H9 (cell line): ENCODE measurements at regions not wholly inside any gene's neighbourhood (a gene's known extent, or its start where the extent isn't known, plus 50 kb on each side); places are given as distances from the start of the nearest gene placed in this dataset.

Experiments
- DNase-seq: peaks from one replicate; pipeline ENCODE4 v3.0.0-alpha.2; 2017
- H2AFZ ChIP-seq: one replicate; pipeline ENCODE4 v1.6.1; 2013; ENCODE audit warnings: mild to moderate bottlenecking, low read length, control low read depth, moderate library complexity
- H2AK5ac ChIP-seq: 2 replicates; pipeline ENCODE4 v1.6.1; 2013; ENCODE audit warnings: low read length, control low read depth, mixed read lengths; ENCODE audit not compliant: insufficient read length
- H2BK120ac ChIP-seq: one replicate; pipeline ENCODE4 v1.6.1; 2013; ENCODE audit warnings: low read depth, mild to moderate bottlenecking, low read length, control low read depth, inconsistent platforms; ENCODE audit not compliant: poor library complexity, severe bottlenecking
- H2BK12ac ChIP-seq: 2 replicates; pipeline ENCODE4 v1.6.1; 2013; ENCODE audit warnings: low read length, control low read depth, mixed read lengths, low read depth; ENCODE audit not compliant: insufficient read length
- H2BK15ac ChIP-seq: 2 replicates; pipeline ENCODE4 v1.6.1; 2013; ENCODE audit warnings: low read depth, low read length, control low read depth
- H2BK20ac ChIP-seq: one replicate; pipeline ENCODE4 v1.6.1; 2013; ENCODE audit warnings: low read depth, mild to moderate bottlenecking, low read length, control low read depth, inconsistent platforms; ENCODE audit not compliant: poor library complexity, severe bottlenecking
- H2BK5ac ChIP-seq: 2 replicates; pipeline ENCODE4 v1.6.1; 2013; ENCODE audit warnings: low read length, control low read depth, mixed read lengths; ENCODE audit not compliant: insufficient read length
- H3K14ac ChIP-seq: 2 replicates; pipeline ENCODE4 v1.6.1; 2013; ENCODE audit warnings: low read length, control low read depth; ENCODE audit not compliant: insufficient read depth
- H3K18ac ChIP-seq: 2 replicates; pipeline ENCODE4 v1.6.1; 2013; ENCODE audit warnings: low read depth, mild to moderate bottlenecking, mixed read lengths, low read length, control low read depth; ENCODE audit not compliant: insufficient read length
- H3K23ac ChIP-seq: 2 replicates; pipeline ENCODE4 v1.6.1; 2013; ENCODE audit warnings: low read length, control low read depth, mixed read lengths, low read depth; ENCODE audit not compliant: insufficient read length
- H3K23me2 ChIP-seq: 2 replicates; pipeline ENCODE4 v1.6.1; 2013; ENCODE audit warnings: low read depth, mild to moderate bottlenecking, mixed read lengths, low read length, control low read depth; ENCODE audit not compliant: insufficient read length, poor library complexity, severe bottlenecking
- H3K27ac ChIP-seq: 2 replicates; pipeline ENCODE4 v1.5.1; 2013; ENCODE audit warnings: low read length, control low read depth, mixed read lengths, low read depth; ENCODE audit not compliant: insufficient read length
- H3K27me3 ChIP-seq: 2 replicates; pipeline ENCODE4 v1.6.1; 2013; ENCODE audit warnings: low read length, control low read depth, inconsistent platforms; ENCODE audit not compliant: insufficient read depth
- H3K4ac ChIP-seq: 2 replicates; pipeline ENCODE4 v1.6.1; 2013; ENCODE audit warnings: low read depth, mild to moderate bottlenecking, control low read depth, inconsistent platforms, low read length, moderate library complexity
- H3K4me1 ChIP-seq: 2 replicates; pipeline ENCODE4 v1.6.1; 2013; ENCODE audit warnings: low read length, control low read depth, inconsistent platforms; ENCODE audit not compliant: insufficient read depth
- H3K4me2 ChIP-seq: 2 replicates; pipeline ENCODE4 v1.6.1; 2013; ENCODE audit warnings: low read length, control low read depth, mixed read lengths; ENCODE audit not compliant: insufficient read length, insufficient read depth
- H3K56ac ChIP-seq: 2 replicates; pipeline ENCODE4 v1.6.1; 2013; ENCODE audit warnings: low read depth, mild to moderate bottlenecking, mixed read lengths, low read length, control low read depth; ENCODE audit not compliant: insufficient read length
- H3K79me1 ChIP-seq: 2 replicates; pipeline ENCODE4 v1.6.1; 2013; ENCODE audit warnings: low read depth, mild to moderate bottlenecking, moderate library complexity, low read length, control low read depth, inconsistent platforms; ENCODE audit not compliant: insufficient read depth, poor library complexity, severe bottlenecking
- H3K79me2 ChIP-seq: 2 replicates; pipeline ENCODE4 v1.6.1; 2013; ENCODE audit warnings: low read length, control low read depth, inconsistent platforms; ENCODE audit not compliant: insufficient read depth
- H3K9ac ChIP-seq: 2 replicates; pipeline ENCODE4 v1.6.1; 2013; ENCODE audit warnings: low read length, control low read depth, mixed read lengths; ENCODE audit not compliant: insufficient read length; ENCODE audit errors: extremely low read depth
- H3K9me3 ChIP-seq: one replicate; pipeline ENCODE4 v1.6.1; 2013; ENCODE audit warnings: low read depth, low read length, inconsistent platforms; ENCODE audit not compliant: control insufficient read depth
- H3T11ph ChIP-seq: one replicate; pipeline ENCODE4 v1.6.1; 2013; ENCODE audit warnings: mild to moderate bottlenecking, low read length, control low read depth, inconsistent platforms
- H4K20me1 ChIP-seq: one replicate; pipeline ENCODE4 v1.6.1; 2013; ENCODE audit not compliant: control insufficient read depth, insufficient read length, insufficient read depth
- H4K5ac ChIP-seq: 2 replicates; pipeline ENCODE4 v1.6.1; 2013; ENCODE audit warnings: low read depth, mild to moderate bottlenecking, mixed read lengths, low read length, control low read depth; ENCODE audit not compliant: insufficient read length
- H4K8ac ChIP-seq: replicated peaks from 2 replicates; pipeline ENCODE4 v1.6.1; 2013; ENCODE audit warnings: low read length, control low read depth, mixed read lengths, low read depth; ENCODE audit not compliant: insufficient read length
- H4K91ac ChIP-seq: 2 replicates; pipeline ENCODE4 v1.6.1; 2013; ENCODE audit warnings: low read depth, mild to moderate bottlenecking, moderate library complexity, mixed read lengths, low read length, control low read depth; ENCODE audit not compliant: insufficient read length
- H3K27ac Mint-ChIP-seq, 3 experiments: 2 replicates in 2 of 3; 3 replicates in 1 of 3; pipeline ENCODE4 v1.8.0; 2020 to 2021; ENCODE audit warnings: mixed read lengths in 3 of 3, mild to moderate bottlenecking in 1 of 3, moderate library complexity in 1 of 3
- H3K27me3 Mint-ChIP-seq: 2 replicates; pipeline ENCODE4 v1.8.0; 2021; ENCODE audit warnings: low read depth, mild to moderate bottlenecking, moderate library complexity, mixed read lengths
- H3K36me3 Mint-ChIP-seq, 3 experiments: 2 replicates in 2 of 3; 3 replicates in 1 of 3; pipeline ENCODE4 v1.8.0; 2020 to 2021; ENCODE audit warnings: low read depth in 3 of 3, mixed read lengths in 3 of 3; ENCODE audit not compliant: insufficient read depth in 1 of 3
- H3K4me1 Mint-ChIP-seq, 2 experiments: 2 replicates each; pipeline ENCODE4 v1.8.0; 2020; ENCODE audit warnings: mixed read lengths in 2 of 2
- H3K4me3 Mint-ChIP-seq, 2 experiments: 2 replicates in 1 of 2; 3 replicates in 1 of 2; pipeline ENCODE4 v1.8.0; 2020 to 2021; ENCODE audit warnings: mild to moderate bottlenecking in 2 of 2, mixed read lengths in 2 of 2, moderate library complexity in 1 of 2
- H3K9me3 Mint-ChIP-seq, 2 experiments: 2 replicates in 1 of 2; 3 replicates in 1 of 2; pipeline ENCODE4 v1.8.0; 2020; ENCODE audit warnings: mild to moderate bottlenecking in 2 of 2, mixed read lengths in 2 of 2, moderate library complexity in 1 of 2
- WGBS: extraction: QIAGEN DNeasy Blood & Tissue Kit; methylation state at CpG from one replicate; pipeline ENCODE4 v1.1.7; 2013; ENCODE audit warnings: missing lambda C conversion rate, low lambda C conversion rate, mixed read lengths; ENCODE audit not compliant: insufficient read length; ENCODE audit errors: extremely low coverage; 5-methylcytosine and 5-hydroxymethylcytosine counted together
- TF ChIP-seq, protein P1 (sequence below): fragments of 200-600 bp; sonication (generic); conservative IDR thresholded peaks from 3 replicates; pipeline ENCODE4 v1.8.0; 2021; ENCODE audit warnings: antibody characterized with exemption, mild to moderate bottlenecking

- Histone ChIP-seq H4K91ac (no peak overlapping the region), H2BK12ac (no peak overlapping the region), H3K4ac (no peak overlapping the region), H2AK5ac (no peak overlapping the region), H3K56ac (no peak overlapping the region), H3K23ac (no peak overlapping the region), H3K4me2 (no peak overlapping the region), H2BK20ac (no peak overlapping the region), H2BK5ac (no peak overlapping the region), H3K79me2 (no peaks in the 10 kb centered on the region), H2AFZ (no peak overlapping the region), H3K4me1 (0 out of 2 replicates have a peak, but pooled peaks cover 1% of the 10 kb centered on the region), H3K18ac (no peak overlapping the region), H4K5ac (no peak overlapping the region), H3K27me3 (no peaks in the 10 kb centered on the region), H3T11ph (no peak overlapping the region), H3K14ac (no peak overlapping the region), H3K27ac (no peak overlapping the region), H2BK15ac (no peak overlapping the region), H3K79me1 (no peaks in the 10 kb centered on the region), H3K23me2 (no peaks in the 10 kb centered on the region), H2BK120ac (no peak overlapping the region), H3K9ac (no peak overlapping the region), H4K8ac (no peak overlapping the region), H4K20me1 (no peaks in the 10 kb centered on the region), H3K9me3 (no peaks in the 10 kb centered on the region)
- Mint-ChIP-seq H3K4me3 (no peak overlapping the region), H3K4me1 (peaks cover 6 to 8% of the 10 kb centered on the region in 2 experiments), H3K27me3 (no peaks in the 10 kb centered on the region; the same call in none of the 2 replicates), H3K9me3 (no peaks in the 10 kb centered on the region; a peak in 1 of 5 replicates), H3K36me3 (no peaks in the 10 kb centered on the region), H3K27ac (no peak overlapping the region)
- no peak for DNase-seq
- TF ChIP-seq, protein P1, sequence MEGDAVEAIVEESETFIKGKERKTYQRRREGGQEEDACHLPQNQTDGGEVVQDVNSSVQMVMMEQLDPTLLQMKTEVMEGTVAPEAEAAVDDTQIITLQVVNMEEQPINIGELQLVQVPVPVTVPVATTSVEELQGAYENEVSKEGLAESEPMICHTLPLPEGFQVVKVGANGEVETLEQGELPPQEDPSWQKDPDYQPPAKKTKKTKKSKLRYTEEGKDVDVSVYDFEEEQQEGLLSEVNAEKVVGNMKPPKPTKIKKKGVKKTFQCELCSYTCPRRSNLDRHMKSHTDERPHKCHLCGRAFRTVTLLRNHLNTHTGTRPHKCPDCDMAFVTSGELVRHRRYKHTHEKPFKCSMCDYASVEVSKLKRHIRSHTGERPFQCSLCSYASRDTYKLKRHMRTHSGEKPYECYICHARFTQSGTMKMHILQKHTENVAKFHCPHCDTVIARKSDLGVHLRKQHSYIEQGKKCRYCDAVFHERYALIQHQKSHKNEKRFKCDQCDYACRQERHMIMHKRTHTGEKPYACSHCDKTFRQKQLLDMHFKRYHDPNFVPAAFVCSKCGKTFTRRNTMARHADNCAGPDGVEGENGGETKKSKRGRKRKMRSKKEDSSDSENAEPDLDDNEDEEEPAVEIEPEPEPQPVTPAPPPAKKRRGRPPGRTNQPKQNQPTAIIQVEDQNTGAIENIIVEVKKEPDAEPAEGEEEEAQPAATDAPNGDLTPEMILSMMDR: no peak
- no CpG with 5 or more reads among the region's 3 CpGs for WGBS
Measured at GRCh38 chr11:112790286-112790685, 170.9 kb upstream of the NCAM1 start.
